ENCODE measurements at regions not wholly inside any gene's neighbourhood (a gene's known extent, or its start where the extent isn't known, plus 50 kb on each side); places are given as distances from the start of the nearest gene placed in this dataset.

DNA sequence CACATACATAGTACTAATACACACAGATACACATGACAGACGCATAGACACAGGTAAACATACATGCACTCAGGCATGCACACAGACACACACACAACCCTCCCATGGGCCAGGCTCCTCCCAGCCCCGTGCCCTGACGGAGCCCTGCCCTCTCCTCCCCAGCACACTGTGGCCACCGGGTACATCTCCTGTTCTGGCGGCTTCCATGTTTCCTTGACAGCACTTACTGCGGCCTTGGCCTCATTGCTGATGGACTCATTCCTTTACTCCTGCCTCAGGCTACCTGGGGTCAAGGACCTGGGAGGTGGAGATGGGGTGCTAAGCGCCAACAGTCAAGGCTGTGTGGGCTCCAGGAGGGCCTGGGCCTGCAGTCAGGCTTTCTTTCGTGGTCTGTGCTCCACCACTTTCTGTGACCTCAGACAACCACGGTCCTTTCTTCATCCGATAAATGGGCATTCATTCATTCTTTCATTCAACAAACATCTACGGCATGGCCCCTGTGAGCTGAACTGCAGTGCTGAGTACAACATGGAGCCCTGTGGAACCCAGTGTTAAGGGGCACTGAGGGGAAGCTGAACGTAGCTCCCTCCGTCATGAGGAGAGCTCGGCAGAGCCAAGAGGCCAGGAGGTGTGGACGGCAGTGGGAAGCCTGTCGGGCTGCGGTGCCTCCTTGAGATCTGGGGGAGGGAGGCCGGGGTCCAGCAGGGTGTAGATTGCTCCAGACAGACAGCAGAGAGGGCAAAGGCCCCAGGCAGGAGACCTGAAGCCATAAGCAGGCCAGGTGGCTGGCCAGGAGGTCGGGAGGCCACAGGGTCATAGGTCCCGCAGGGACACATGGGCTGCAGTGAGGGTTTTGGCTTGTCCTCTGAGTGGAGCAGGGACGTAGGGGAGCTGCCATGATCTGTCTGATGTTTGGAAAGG lies 190.4 kb upstream of the HDAC4 start:
- no peak for DNase-seq (ENCODE audit: low read depth)

DNA sequence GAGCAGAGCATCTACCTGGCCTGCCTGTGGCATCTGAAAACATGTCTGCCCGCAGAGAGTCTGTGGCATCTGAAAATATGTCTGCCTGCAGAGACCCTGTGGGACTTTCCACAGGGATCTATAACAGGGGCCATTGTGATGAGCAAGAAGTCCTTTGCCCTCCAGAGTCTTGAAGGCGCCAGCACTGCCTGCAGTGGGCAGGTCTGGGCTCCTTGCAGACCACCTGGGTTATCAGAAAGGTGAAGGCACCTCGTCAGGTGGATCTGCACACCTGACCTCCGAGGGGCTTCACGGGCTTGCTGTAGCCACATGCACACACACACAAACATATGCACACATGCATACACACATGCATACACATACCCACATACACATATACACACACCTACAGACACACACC lies 189.5 kb upstream of the HDAC4 start:
- DNase-seq (ENCODE audit: low read depth) = no peak

DNA sequence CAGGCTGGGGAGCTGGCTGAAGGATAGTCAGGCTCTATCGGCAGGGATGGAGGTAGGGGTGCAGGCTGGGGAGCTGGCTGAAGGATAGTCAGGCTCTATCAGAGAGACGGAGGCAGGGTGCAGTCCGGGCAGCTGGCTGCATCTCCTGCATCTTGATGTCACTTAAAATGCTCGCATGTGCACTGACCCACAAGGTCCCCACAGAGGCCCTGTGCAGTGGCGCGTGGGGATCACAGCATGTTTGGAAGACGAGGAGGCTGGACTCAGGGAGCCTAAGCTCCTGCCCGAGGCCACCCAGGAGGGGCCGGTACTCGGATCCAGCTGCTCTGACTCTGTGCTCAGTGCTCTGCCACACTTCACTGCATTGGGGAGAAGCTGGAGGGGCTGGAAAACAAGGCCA lies 189.0 kb upstream of the HDAC4 start:
- DNase-seq (ENCODE audit: low read depth) = no peak

DNA sequence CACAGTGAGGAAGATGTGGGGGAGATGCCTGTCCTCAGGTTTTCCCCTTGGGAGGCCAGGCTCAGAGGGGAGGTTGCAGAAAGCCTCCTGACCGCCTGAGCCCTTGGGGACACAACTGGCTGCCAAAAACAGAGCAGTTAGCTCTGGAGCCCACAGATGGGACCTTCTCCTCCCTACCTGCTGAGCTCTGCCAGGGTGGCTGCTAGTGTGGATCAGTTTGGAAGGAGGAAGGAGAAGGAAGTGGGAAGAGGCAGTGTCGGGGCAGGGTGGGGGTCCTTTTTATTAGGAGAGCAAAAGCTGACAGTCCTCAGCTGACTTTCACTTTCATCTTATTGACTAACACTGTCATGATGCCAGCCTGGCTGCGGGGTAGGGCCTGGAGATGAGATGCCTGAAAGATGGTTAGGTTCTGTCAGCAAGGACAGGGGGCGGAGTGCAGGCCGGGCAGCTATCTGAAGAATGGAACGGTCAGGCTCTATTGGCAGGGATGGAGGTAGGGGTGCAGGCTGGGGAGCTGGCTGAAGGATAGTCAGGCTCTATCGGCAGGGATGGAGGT lies 188.5 kb upstream of the HDAC4 start:
- DNase-seq (ENCODE audit: low read depth) = no peak

DNA sequence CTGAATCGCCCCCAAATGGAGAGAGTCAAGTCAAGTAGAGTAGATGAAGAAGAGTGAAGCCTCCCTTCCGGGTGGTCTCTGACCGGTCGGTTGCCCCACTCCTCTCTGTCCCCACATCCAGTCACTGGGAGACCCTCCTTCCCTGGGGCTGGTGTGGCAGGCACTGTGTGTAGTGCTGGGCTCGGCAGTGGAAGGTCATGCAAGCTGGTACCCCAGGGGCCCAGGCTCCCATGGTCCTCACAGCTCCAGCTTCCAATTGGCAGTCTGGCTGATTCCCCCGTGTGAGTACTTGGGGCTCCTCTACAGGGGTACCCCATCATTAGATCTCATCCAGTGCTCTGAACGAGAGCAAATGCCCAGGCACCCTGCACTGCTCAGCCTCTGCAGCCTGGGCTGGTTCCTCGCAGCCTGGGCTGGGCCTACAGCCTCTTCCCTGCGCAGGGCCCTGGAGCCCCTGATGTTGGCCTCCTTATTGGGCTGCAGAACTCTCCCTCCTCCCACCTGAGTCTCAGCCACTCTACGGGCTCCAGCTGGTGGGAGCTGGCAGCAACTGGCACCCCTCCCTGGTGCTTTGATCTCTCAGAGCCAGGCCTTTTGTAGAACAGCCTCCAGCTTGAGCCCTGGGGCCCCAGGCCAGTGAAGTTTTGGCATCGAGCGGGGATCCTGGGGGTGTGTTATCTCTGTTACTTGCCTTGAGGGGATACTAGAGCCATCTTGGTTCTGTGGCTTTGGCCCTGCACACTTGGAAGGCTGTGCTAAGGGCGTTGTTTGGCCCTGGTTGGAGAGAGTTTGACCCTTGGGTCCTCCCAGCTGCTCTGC lies 187.8 kb upstream of the HDAC4 start:
- no peak for DNase-seq (ENCODE audit: low read depth)

DNA sequence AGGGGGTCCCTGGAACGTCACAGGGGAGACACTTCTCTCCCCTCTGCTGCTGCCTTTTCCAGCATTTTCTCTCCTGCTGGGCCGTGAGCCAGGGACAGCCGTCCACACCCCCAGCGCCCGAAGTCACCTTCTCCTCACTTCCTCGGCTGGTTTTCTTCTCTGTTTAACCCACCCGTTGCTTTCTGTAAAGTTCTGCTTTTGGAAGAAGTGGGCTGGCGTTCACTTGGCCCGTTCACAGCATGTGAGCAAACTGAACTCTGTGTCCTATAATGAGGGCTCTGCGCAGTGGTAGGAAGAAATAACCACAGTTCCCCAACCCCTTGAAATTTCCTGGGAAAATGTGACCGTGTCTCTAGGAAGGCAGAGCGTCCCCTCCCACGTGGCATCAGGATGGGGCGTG lies 187.0 kb upstream of the HDAC4 start:
- DNase-seq (ENCODE audit: low read depth) = no peak

DNA sequence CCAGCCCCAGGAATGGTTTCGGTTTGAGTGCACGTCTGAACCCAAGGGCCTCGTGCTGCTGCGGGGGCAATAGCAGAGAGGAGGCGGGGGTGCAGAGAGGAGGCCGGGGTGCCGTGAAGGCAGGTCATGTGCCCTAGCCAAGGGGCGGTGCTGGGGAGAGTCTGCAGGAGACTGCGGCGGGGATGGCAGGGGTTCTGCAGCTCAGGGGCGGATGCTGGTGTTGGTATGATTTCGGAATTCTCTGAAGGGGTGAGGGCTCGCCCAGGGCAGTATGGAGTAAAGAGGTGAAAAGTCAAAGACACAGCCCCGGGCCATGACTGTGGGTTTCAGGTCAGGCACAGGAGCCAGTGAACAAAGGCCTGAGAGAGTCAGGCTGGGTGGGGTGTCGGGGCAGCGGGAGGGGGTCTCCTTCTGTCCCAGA lies 186.5 kb upstream of the HDAC4 start:
- DNase-seq (ENCODE audit: low read depth) = no peak

DNA sequence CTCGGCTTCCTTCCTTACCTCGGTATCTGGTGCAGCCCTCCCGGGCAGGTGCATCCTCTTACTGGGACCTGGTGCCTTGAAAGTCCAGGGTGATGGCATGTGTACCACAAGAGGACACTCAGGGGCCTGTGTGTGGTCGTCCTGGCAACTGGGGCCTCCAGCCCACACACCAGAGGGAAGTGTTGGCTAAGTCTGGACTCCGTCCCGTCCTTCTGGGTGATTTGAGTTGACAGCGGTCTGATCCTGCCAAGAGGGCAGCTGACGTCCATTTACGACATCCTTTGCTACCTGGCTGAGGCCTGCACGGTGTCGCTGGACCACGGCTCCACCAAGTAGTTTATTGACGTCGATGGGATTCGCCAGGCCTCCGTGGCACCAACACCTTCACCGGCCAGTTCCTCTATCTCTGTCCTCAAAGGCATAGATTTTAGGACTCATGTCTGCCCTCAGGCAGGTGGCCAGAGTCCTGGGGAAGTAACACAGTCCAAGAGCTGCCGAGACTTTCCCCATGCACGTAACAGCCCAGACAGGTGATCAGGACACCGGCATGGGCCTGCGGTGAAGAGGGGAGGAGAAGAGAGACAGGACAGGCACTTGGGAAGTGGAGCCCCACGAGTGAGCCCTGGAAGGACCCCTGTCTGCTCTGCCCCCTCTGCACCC lies 186.0 kb upstream of the HDAC4 start:
- DNase-seq (ENCODE audit: low read depth) = no peak

DNA sequence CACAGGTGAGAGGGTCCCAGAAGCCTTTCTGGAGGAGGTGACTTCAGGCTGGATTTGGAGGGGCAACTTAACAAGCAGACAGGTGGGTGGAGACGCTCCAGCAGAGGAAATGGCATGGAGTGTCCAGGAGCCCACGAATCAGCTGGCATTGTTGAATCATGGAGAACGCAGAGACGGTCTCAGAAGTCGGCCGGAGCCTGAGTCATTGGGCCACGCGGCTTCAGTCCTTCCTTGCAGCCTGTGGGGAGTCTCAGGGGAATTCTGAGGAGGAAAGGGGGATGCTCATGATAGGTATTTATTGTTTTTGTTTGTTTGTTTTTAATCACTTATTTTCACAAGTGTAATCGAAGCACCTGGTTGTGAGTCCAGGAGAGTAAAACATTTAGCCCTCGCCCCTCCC lies 184.6 kb upstream of the HDAC4 start:
- no peak for DNase-seq (ENCODE audit: low read depth)

DNA sequence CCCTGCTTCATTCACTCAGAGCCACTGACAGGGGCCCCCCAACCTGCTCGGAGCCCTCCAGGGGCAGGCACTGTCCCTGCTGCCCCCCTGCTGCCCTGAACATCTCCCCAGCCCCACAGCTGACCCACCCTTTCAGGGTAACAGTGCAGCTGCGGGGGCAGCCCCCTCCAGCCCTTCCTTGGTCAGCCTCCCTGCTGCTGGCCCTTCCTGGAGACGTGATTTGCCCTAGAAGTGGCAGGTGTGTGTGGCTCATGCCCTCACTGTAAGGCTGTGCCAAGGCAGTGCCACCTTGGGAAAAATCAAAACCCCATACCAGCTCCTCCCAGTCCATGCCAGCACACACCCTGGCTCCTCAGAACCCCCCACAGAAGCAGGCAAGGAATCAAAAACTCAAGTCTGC lies 184.2 kb upstream of the HDAC4 start:
- no peak for DNase-seq (ENCODE audit: low read depth)

DNA sequence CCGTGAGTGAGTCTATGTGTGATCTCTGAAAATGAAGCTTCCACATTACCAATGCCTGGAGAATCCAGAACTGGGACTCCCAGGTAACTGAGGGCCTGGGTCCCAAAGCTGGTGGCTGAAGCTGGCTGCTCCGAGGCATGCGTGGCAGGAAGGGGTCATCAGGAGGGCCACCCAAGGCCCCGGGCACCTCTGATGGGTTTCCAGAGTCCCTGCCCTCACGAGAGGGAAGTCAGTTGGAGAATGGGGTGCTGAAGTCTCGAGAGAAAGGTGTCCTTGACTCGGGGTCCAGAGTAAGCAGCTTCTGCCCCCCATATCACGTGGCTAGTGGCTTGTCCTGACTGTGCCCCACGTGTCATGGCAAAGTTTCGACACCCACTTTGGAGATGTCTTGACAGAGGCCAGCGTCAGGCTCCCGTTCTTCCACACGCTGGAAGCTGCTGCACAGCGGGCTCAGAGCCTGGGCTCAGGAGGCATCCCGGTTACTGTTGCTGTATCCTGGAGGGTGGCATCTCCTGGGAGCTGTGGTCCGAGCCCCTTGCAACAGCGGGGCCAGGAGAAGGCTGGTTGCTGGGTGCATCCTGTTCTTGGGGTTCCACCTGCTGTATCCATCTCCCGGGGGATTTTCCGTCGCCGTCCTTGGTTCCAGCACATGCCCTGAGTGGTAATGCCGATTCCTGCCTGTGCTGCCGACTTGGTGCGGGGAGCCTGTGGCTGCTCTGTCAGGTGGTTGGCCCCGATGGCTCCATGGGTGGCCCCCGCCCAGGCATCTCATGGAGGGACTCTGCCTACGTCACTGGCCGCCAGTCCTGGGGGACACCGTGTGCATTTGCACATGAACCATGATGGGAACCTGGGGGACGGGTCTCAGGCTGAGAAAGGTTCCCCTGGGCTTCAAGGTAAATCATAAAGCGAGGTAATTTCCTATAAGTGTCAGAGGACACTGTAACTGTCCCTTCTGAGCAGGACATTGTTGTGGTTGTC lies 183.3 kb upstream of the HDAC4 start:
- no peak for DNase-seq (ENCODE audit: low read depth)

DNA sequence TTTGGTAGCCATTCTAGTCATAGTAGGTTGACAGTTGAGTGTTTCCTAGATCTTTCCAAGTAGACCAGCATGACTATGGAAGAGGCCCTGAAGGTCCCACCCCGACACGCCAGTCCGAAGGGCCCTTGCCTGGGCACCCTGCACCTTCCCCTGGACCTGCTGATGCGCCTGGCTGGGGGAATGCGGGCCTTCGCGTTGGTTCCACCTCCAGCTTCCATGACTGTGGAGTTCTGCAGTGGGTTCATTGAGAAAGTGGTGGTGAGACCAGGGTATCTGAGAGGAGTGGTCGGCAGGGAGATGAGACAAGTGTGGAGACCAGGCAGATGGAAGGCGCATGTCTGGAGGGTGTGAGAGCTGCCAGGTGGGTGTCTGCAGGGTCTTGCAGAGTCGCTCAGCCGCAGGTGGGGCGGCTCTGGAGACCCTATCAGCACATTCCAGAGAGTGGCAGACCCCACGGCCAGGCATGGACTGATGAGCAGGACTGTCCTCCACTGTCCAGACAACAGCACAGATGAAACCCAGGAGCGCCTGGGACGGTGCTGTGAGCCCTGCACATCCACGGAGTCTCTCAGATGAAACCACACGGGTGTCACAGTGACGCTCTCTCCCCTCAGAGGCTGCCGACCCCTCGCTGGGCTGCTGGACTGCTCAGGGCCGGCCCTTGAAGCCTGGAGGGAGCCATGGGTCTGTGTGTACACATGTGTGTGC lies 182.5 kb upstream of the HDAC4 start:
- no peak for DNase-seq (ENCODE audit: low read depth)

DNA sequence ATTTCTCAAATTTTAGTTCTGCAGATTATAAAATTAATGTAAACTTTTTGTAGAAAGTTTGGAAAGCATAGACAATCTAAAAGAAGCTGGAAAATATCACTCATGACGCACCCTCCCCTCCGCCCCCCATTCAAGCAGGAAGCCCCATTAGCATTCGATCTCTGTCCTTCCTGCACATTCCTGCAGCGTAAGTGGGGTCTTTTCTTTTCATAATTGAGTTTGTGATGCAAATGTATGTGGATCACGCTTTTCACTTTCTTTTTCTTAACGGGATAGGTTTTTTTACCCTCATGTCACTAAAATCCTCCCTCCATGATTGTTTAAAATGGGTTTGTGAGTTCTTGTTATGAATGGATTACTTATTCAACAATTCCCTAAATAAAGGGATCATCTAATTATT lies 181.7 kb upstream of the HDAC4 start:
- DNase-seq (ENCODE audit: low read depth) = no peak

DNA sequence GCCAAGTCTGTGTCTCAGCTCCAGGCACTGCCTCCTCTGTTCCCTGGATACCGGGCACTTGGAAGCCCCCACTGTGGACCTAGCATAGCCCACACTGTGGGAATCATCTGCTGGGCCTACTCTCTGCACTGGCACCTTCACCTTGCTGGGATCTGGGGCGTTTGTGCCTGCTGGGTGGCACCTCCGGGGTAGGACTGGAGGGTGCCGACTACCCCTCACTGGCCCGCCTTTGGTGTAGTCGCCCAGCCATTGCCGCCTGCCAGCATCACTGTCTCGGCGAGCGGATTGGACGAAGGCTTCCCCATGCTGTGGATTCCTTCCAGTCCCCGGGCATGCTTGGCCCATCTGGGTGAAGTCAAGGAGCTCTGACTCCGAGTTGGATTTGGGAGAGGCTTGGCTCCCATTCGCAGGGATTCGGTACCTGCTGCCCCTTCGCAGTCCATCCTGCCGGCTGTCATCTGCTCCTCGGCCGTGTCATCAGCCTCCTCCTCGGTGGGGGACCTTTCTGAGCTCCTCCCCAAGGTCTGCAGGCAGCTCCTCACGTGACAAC lies 180.6 kb upstream of the HDAC4 start:
- no peak for DNase-seq (ENCODE audit: low read depth)

DNA sequence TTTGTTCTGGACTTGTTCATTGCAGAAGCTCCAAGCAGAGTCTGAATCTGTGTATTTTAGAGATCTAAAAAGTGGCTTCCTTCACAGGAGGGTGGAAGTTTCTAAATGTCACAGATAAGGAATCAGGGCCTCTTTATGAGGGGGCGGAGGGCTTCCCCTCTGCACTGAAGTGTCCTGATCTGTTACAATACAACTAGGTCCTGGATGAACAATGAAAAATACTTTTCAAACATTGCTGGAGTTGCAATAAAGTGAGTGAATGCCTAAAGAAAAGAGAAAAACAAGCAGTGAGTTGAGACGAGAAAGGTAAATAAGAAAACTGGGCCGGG lies 179.3 kb upstream of the HDAC4 start:
- no peak for DNase-seq (ENCODE audit: low read depth)

DNA sequence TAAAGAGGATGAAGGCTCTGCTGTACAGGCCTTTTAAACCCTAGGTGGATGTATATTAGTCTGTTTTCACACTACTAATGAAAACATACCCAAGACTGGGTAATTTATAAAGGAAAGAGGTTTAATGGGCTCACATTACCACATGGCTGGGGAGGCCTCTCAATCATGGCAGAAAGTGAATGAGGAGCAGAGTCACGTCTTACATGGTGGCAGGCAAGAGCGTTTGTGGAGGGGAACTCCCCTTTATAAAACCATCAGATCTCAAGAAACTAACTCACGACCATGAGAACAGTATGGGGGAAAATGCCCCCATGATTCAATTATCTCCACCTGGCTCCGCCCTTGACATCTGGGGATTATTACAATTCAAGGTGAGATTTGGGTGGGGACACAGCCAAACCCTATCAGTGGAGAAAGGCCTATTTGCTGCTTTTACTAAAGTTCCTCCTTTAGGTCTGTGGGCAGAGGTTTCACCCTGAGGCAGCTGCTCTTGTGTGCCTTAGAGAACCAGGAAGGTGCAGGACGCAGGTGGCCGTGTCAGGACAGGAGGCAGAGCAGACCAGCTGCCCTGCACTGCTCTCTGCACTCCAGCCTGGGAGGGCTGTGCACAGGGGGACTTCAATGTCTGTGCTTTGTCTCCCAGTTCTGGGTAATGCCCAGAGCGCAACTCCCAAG lies 178.8 kb upstream of the HDAC4 start:
- DNase-seq (ENCODE audit: low read depth) = no peak

DNA sequence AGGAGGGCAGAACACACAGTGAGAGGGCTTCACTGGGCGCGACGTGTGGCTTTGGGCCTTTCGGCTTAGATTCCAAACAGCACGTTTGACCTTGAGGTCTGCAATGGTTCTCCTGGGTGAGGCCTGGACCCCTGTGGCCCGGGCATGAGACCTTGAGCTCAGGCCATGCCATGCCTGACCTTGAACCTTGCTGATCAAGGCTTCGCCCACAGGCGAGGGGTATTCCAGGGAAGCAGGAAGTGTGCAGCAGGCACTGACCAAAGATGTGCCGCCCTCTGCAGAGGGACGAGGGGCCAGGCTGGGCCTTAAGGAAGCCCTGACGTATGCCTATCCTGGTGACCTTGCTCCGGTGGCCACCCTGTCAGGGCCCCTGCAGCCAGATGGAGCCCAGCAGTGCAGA lies 178.3 kb upstream of the HDAC4 start:
- DNase-seq (ENCODE audit: low read depth) = no peak

DNA sequence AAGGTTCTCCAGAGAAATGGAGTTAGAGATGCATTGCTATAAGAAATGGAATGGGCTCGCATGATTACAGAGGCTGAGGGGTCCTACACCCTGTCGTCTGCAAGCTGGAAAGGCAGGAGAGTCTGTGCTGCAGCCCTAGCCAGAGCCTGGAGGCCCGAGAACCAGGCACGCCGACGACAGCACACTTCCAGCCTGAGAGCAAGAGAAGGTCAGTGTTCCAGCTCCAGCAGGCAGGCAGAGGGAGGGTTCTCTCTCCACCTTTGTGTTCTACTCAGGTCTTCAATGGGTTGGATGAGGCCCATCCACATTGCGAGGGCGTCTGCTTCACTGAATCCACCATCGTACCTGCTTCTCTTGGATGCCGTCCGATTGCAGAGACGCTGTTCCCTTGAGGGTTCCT lies 177.6 kb upstream of the HDAC4 start:
- DNase-seq (ENCODE audit: low read depth) = no peak

DNA sequence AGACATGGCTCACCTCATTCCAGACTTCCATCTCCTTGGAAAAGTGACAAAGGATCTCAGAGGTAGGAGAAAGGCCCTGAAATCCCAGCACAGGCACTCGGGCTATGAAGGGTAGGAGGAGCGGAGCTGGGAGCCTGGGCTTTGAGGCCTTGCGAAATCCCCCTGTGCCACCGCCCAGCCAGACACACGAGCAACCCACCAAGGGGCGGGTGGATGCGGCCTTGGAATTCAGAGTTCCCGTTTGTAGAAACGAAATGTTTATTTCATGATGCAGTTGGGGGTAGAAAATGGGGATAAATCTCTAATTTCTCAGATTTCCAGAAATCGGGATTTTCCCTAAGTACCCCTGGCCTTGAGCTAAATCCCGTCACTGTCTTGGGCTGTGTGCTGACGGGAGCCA lies 177.1 kb upstream of the HDAC4 start:
- no peak for DNase-seq (ENCODE audit: low read depth)
